Embryonic facial prominence (tissue), 1 donor: ENCODE measurements at regions not wholly inside any gene's neighbourhood (a gene's known extent, or its start where the extent isn't known, plus 50 kb on each side); places are given as distances from the start of the nearest gene placed in this dataset.

Experiments used
- DNase-seq: peaks from one replicate; pipeline ENCODE4 v3.0.0-alpha.2; 2016; ENCODE audit errors: extremely low spot score

GRCh38 chr10:88127766-88128165 lies 264.3 kb downstream of the PTEN start:
- no peak for DNase-seq

- no peak for DNase-seq
Observed at GRCh38 chr10:88129013-88129412, 265.6 kb downstream of the PTEN start.

GRCh38 chr10:88130912-88131311 lies 267.5 kb downstream of the PTEN start:
- no peak for DNase-seq

- DNase-seq: no peak
Observed at GRCh38 chr10:88131511-88132139, 268.2 kb downstream of the PTEN start.

- DNase-seq: no peak
Observed at GRCh38 chr10:88136712-88137111, 273.3 kb downstream of the PTEN start.

GRCh38 chr10:88138319-88138848 lies 275.0 kb downstream of the PTEN start:
- DNase-seq: no peak

GRCh38 chr10:88147000-88147798 lies 283.8 kb downstream of the PTEN start:
- DNase-seq: no peak

- DNase-seq: no peak
Observed at GRCh38 chr10:88149906-88150305, 286.5 kb downstream of the PTEN start.

GRCh38 chr10:88150339-88150738 lies 286.9 kb downstream of the PTEN start:
- no peak for DNase-seq

- DNase-seq: no peak
Observed at GRCh38 chr10:88152728-88153133, 289.3 kb downstream of the PTEN start.

- DNase-seq: no peak
Observed at GRCh38 chr10:88154596-88155250, 291.3 kb downstream of the PTEN start.

GRCh38 chr10:88156341-88156740 lies 292.9 kb downstream of the PTEN start:
- no peak for DNase-seq

GRCh38 chr10:88157981-88158465 lies 294.6 kb downstream of the PTEN start:
- no peak for DNase-seq

GRCh38 chr10:88158526-88159122 lies 295.2 kb downstream of the PTEN start:
- DNase-seq: no peak

GRCh38 chr10:88159127-88159829 lies 295.9 kb downstream of the PTEN start:
- no peak for DNase-seq

GRCh38 chr10:88161070-88161469 lies 297.6 kb downstream of the PTEN start:
- no peak for DNase-seq

GRCh38 chr10:88161756-88162155 lies 298.3 kb downstream of the PTEN start:
- no peak for DNase-seq

GRCh38 chr10:88162852-88163251 lies 299.4 kb downstream of the PTEN start:
- DNase-seq: no peak

- DNase-seq: no peak
Observed at GRCh38 chr10:88163572-88163971, 300.1 kb downstream of the PTEN start.

- no peak for DNase-seq
Observed at GRCh38 chr10:88164471-88164870, 301.0 kb downstream of the PTEN start.

GRCh38 chr10:88165849-88166271 lies 302.4 kb downstream of the PTEN start:
- peak; percentile 80 for DNase-seq
